Cardiac fibroblast (primary cell): ENCODE measurements at regions not wholly inside any gene's neighbourhood (a gene's known extent, or its start where the extent isn't known, plus 50 kb on each side); places are given as distances from the start of the nearest gene placed in this dataset.

Experiments
- DNase-seq, 2 donors: peaks; one replicate each; pipeline versions ENCODE4 v3.0.0 to v3.0.0-alpha.2; 2010; ENCODE audit warnings: low read depth in 2 of 2
- H3K4me3 ChIP-seq, 2 donors: replicated peaks in 1 of 2; 1 replicate in 1 of 2; 2 replicates in 1 of 2; pipeline ENCODE4 v1.5.1; 2011; ENCODE audit warnings: low read depth in 2 of 2, low read length in 2 of 2, mild to moderate bottlenecking in 2 of 2, moderate library complexity in 1 of 2
- TF ChIP-seq, protein P1 (sequence below): IDR thresholded peaks from one replicate; pipeline ENCODE4 v1.5.1; 2011; ENCODE audit warnings: low read depth, mild to moderate bottlenecking, low read length, inconsistent platforms

DNA sequence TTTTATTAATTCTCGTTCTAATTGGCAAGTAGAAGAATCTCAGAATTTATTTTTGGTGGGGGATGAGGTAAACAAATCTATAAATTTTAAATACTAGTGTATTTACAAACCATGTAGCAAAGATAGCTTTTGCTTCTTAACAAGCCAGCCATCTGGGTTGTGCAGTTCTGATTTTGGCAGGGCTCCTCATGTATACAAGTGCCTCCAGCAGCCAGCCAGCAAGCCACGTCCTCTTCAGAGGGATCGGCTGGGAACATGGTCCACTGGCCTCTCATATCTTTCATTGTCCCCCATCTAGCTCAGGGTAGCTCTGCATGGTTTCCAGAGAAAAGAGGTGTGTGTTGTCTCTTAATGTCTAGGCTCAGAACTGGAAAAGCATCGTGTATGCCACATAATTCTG lies 659.1 kb downstream of the MRPL39 start:
- TF ChIP-seq, protein P1, sequence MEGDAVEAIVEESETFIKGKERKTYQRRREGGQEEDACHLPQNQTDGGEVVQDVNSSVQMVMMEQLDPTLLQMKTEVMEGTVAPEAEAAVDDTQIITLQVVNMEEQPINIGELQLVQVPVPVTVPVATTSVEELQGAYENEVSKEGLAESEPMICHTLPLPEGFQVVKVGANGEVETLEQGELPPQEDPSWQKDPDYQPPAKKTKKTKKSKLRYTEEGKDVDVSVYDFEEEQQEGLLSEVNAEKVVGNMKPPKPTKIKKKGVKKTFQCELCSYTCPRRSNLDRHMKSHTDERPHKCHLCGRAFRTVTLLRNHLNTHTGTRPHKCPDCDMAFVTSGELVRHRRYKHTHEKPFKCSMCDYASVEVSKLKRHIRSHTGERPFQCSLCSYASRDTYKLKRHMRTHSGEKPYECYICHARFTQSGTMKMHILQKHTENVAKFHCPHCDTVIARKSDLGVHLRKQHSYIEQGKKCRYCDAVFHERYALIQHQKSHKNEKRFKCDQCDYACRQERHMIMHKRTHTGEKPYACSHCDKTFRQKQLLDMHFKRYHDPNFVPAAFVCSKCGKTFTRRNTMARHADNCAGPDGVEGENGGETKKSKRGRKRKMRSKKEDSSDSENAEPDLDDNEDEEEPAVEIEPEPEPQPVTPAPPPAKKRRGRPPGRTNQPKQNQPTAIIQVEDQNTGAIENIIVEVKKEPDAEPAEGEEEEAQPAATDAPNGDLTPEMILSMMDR, result no peak
- no peak for DNase-seq
- H3K4me3 ChIP-seq, result no peak overlapping the region

DNA sequence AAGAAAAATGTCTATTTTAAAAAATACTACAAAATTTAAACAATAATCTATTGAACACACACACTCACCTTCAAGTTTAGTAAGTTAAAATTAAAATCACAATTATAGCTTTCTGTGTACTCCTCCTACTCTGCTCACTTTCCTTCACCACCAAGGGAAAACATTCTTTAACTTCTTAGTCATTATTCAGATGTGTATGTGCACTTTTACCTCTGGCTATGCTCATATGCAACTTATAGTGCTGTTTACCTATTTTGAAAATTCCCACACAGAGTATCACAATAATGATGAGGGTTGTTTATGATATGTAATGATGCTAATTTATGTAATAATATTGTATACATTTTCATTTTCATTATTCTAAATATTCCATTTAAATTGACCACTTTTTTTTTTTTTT lies 661.4 kb downstream of the MRPL39 start:
- no peak overlapping the region for H3K4me3 ChIP-seq
- DNase-seq, result no peak
- TF ChIP-seq, protein P1, result no peak

- TF ChIP-seq, protein P1, result no peak
- no peak for DNase-seq
- H3K4me3 ChIP-seq, result no peak overlapping the region
These were observed 665.7 kb downstream of the MRPL39 start for GRCh38 chr21:24941316-24942185.

GRCh38 chr21:24939291-24939690 lies 668.0 kb downstream of the MRPL39 start:
- DNase-seq, result no peak
- H3K4me3 ChIP-seq, result no peak overlapping the region
- TF ChIP-seq, protein P1, result no peak

DNA sequence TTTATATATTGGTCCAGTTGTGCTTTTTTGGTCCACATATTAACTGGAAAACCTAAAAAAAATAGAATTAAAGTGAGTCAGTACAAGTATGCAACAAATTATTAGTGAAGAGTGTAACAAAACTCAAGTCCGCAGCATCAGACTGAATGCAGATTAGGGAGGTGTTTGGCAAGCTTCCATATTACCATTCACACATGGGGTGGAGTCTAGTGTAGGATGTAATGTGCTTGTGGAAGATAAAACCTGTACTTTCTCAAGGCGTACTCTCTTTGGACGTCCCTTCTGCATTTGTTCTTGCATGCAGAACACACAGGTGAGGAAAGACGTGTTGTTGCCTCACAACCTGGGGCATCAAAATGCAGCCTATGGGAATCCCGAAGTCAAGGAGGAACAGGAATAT lies 668.7 kb downstream of the MRPL39 start:
- TF ChIP-seq, protein P1, result no peak
- H3K4me3 ChIP-seq, result no peak overlapping the region
- DNase-seq, result no peak

- no peak for DNase-seq
- no peak overlapping the region for H3K4me3 ChIP-seq
These were observed 671.3 kb downstream of the MRPL39 start for GRCh38 chr21:24935991-24936390.

More at GRCh38 chr21:24935991-24936390, 671.3 kb downstream of the MRPL39 start:
- TF ChIP-seq, protein P1, result no peak
